Ishikawa (cell line): ENCODE measurements at regions not wholly inside any gene's neighbourhood (a gene's known extent, or its start where the extent isn't known, plus 50 kb on each side); places are given as distances from the start of the nearest gene placed in this dataset.

Source experiments
- CEBPB ChIP-seq: IDR thresholded peaks from 2 replicates; pipeline ENCODE4 v1.6.1; 2012
- CREB1 ChIP-seq: IDR thresholded peaks from 2 replicates; pipeline ENCODE4 v1.6.1; 2012; ENCODE audit warnings: low read depth
- EGR1 ChIP-seq: IDR thresholded peaks from 2 replicates; pipeline ENCODE4 v1.6.1; 2012
- EP300 ChIP-seq: IDR thresholded peaks from 2 replicates; pipeline ENCODE4 v1.6.1; 2012; ENCODE audit warnings: borderline replicate concordance
- TAF1 ChIP-seq: IDR thresholded peaks from 2 replicates; pipeline ENCODE4 v1.6.1; 2012; ENCODE audit warnings: low read depth, mild to moderate bottlenecking
- TCF12 ChIP-seq: IDR thresholded peaks from 2 replicates; pipeline ENCODE4 v1.6.1; 2012; ENCODE audit warnings: low read depth
- YY1 ChIP-seq: IDR thresholded peaks from 2 replicates; pipeline ENCODE4 v1.6.1; 2012; ENCODE audit warnings: low read depth
- TF ChIP-seq, protein P1 (sequence below): IDR thresholded peaks from 2 replicates; pipeline ENCODE4 v1.6.1; 2012
- TF ChIP-seq, protein P2 (sequence below): IDR thresholded peaks from 2 replicates; pipeline ENCODE4 v1.6.1; 2012; ENCODE audit warnings: low read depth, mild to moderate bottlenecking

DNA sequence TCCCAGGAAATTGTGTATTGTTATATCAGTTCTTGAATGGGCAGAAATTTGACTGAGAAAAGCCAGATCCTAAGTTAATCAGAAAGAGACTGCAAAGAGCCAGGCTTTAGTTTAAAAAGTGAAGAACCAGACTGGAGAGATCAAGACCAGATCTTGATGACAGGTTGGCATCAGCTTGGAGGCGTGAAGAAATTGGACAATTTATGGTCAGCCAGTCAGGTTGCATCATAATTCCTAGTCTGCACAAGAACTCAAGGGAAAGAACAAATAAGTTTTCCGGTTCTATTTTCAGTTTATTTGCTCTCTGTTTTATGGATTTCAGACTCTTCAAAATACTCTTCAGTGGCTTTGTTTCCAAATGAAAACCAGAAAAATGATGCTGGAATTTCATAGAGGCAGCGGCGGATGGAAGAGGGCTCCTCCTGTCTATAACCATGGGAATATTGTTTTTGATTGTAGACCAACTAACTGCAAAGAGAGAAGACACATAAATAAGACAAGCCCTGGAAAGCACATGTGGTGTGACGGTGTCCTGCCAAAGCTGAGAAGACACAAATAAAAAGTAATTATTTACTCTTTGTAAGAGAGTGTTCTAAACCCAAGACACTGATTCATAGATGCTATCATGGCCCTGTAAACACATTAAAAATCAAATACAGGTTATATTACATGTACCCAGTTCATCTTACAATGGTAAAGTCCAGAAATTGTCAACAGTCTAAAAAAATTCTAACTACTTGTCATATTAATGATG is 91.7 kb downstream of the PCTP start:
- no peak for TF ChIP-seq TAF1
- TF ChIP-seq YY1, result no peak
- TF ChIP-seq TCF12, result no peak
- TF ChIP-seq EP300, result no peak
- TF ChIP-seq CEBPB, result no peak
- no peak for TF ChIP-seq EGR1
- TF ChIP-seq, protein P1, sequence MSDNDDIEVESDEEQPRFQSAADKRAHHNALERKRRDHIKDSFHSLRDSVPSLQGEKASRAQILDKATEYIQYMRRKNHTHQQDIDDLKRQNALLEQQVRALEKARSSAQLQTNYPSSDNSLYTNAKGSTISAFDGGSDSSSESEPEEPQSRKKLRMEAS, result no peak
- no peak for TF ChIP-seq CREB1
- TF ChIP-seq, protein P2, sequence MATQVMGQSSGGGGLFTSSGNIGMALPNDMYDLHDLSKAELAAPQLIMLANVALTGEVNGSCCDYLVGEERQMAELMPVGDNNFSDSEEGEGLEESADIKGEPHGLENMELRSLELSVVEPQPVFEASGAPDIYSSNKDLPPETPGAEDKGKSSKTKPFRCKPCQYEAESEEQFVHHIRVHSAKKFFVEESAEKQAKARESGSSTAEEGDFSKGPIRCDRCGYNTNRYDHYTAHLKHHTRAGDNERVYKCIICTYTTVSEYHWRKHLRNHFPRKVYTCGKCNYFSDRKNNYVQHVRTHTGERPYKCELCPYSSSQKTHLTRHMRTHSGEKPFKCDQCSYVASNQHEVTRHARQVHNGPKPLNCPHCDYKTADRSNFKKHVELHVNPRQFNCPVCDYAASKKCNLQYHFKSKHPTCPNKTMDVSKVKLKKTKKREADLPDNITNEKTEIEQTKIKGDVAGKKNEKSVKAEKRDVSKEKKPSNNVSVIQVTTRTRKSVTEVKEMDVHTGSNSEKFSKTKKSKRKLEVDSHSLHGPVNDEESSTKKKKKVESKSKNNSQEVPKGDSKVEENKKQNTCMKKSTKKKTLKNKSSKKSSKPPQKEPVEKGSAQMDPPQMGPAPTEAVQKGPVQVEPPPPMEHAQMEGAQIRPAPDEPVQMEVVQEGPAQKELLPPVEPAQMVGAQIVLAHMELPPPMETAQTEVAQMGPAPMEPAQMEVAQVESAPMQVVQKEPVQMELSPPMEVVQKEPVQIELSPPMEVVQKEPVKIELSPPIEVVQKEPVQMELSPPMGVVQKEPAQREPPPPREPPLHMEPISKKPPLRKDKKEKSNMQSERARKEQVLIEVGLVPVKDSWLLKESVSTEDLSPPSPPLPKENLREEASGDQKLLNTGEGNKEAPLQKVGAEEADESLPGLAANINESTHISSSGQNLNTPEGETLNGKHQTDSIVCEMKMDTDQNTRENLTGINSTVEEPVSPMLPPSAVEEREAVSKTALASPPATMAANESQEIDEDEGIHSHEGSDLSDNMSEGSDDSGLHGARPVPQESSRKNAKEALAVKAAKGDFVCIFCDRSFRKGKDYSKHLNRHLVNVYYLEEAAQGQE, result no peak
